ENCODE measurements at regions not wholly inside any gene's neighbourhood (a gene's known extent, or its start where the extent isn't known, plus 50 kb on each side); places are given as distances from the start of the nearest gene placed in this dataset.

DNA sequence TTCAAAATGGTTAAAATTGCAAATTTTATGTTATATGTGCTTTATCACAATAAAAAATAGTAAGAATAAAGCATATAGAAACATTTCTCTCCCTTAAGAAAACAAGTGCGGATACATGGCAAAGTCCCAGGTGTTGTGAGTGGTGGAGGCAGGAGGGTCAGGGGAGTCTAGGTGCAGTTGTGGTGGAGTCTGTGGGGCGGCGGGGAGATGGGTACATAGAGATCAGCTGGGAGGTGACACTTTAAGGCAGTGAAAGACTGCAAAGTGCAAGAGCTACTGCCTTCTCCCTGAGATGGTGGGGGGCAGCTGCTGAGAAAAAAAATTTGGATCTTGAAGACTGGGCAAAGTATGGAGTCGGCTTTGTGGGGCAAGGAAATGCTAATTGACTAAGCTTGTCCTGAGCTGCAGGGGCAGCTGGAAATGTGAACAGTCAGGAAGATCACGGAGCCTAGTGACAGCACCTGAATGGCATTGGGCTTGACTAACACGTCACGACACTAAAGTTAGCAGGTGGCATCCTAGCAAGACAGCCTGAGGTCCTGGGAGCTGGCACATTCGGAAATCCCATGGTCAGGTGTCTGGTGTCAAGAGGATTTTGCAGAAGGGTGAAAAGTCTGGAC is 72.9 kb upstream of the IRS2 start:
- H2AK5ac ChIP-seq (ENCODE audit: low read depth, low read length) = no peak overlapping the region
- H3K4me2 ChIP-seq (ENCODE audit: insufficient read depth, low read length, poor library complexity, severe bottlenecking) = no peak overlapping the region
- H3K14ac ChIP-seq (ENCODE audit: low read length) = no peak overlapping the region
- H2BK12ac ChIP-seq (ENCODE audit: low read length) = no peak overlapping the region
- no peak overlapping the region for H4K91ac ChIP-seq (ENCODE audit: low read depth, low read length, poor library complexity)
- no peaks in the 10 kb centered on the region for H3K79me1 ChIP-seq (ENCODE audit: low read depth, low read length)
- no peak overlapping the region for H3K23ac ChIP-seq (ENCODE audit: low read depth, low read length, poor library complexity)
- H2BK5ac ChIP-seq (ENCODE audit: low read length) = no peak overlapping the region
- no peak overlapping the region for H4K8ac ChIP-seq (ENCODE audit: low read depth, low read length)
- H3K9ac ChIP-seq (ENCODE audit: low read depth, low read length, poor library complexity) = no peak overlapping the region
- WGBS, 2 donors (ENCODE audit: extremely low coverage in 2 of 2, insufficient read length in 2 of 2, insufficient replicate concordance in 1 of 2) = no CpG with 5 or more reads among the region's 8 CpGs
- H3K18ac ChIP-seq (ENCODE audit: low read length) = no peak overlapping the region
- H2BK120ac ChIP-seq (ENCODE audit: low read depth, low read length) = no peak overlapping the region
- peaks cover 0 to 5% of the 10 kb centered on the region in 2 donors for H3K4me1 ChIP-seq (ENCODE audit: control insufficient read depth in 2 of 2, insufficient read depth in 1 of 2, low read depth in 1 of 2, low read length in 2 of 2)
- no peak overlapping the region for H2AFZ ChIP-seq (ENCODE audit: low read length)
- no peak overlapping the region for H2BK15ac ChIP-seq (ENCODE audit: low read length)
- H3K36me3 ChIP-seq (replicated peaks in 1 of 2; ENCODE audit: control insufficient read depth in 2 of 2, insufficient read depth in 2 of 2, low read length in 2 of 2) = no peaks in the 10 kb centered on the region
- DNase-seq (ENCODE audit: low spot score) = no peak
- H3K27me3 ChIP-seq (ENCODE audit: control insufficient read depth in 3 of 3, insufficient read depth in 3 of 3, low read depth in 1 of 3, low read length in 3 of 3) = peaks cover 0 to 5% (median 0%) of the 10 kb centered on the region in 3 experiments
- H3K9me3 ChIP-seq (replicated peaks in 1 of 2; ENCODE audit: control insufficient read depth in 2 of 2, insufficient read depth in 1 of 2, low read depth in 1 of 2, low read length in 2 of 2) = no peaks in the 10 kb centered on the region
- no peak overlapping the region for H3K4me3 ChIP-seq (ENCODE audit: low read length in 2 of 2)
- no peak overlapping the region for H3K4ac ChIP-seq (ENCODE audit: low read length)
- no peak overlapping the region for H3K27ac ChIP-seq (replicated peaks; ENCODE audit: low read length)

DNA sequence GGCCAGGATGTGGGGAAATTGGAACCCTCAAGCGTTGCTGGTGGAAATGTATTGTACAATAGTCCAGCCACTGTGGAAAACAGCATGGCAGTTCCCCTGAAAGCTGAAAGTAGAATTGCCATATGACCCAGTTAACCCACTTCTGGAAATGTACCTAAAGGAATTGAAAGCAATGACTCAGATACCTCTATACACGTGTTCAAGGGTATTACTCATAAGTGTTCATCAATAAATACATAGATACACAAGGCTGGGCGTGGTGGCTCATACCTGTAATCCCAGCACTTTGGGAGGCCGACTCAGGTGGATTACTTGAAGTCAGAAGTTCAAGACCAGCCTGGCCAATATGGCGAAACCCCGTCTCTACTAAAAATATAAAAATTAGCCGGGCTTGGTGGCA is 71.9 kb upstream of the IRS2 start:
- Histone ChIP-seq H3K14ac (ENCODE audit: low read length) (no peak overlapping the region), H3K23ac (ENCODE audit: low read depth, low read length, poor library complexity) (no peak overlapping the region), H3K9me3 (replicated peaks in 1 of 2; ENCODE audit: control insufficient read depth in 2 of 2, insufficient read depth in 1 of 2, low read depth in 1 of 2, low read length in 2 of 2) (no peaks in the 10 kb centered on the region), H3K27ac (replicated peaks; ENCODE audit: low read length) (no peak overlapping the region), H3K4me2 (ENCODE audit: insufficient read depth, low read length, poor library complexity, severe bottlenecking) (no peak overlapping the region), H2AK5ac (ENCODE audit: low read depth, low read length) (no peak overlapping the region), H2BK120ac (ENCODE audit: low read depth, low read length) (no peak overlapping the region), H3K18ac (ENCODE audit: low read length) (no peak overlapping the region), H2AFZ (ENCODE audit: low read length) (no peak overlapping the region), H3K4ac (ENCODE audit: low read length) (no peak overlapping the region), H4K8ac (ENCODE audit: low read depth, low read length) (no peak overlapping the region), H3K36me3 (replicated peaks in 1 of 2; ENCODE audit: control insufficient read depth in 2 of 2, insufficient read depth in 2 of 2, low read length in 2 of 2) (no peaks in the 10 kb centered on the region), H4K91ac (ENCODE audit: low read depth, low read length, poor library complexity) (no peak overlapping the region), H2BK5ac (ENCODE audit: low read length) (no peak overlapping the region), H3K9ac (ENCODE audit: low read depth, low read length, poor library complexity) (no peak overlapping the region), H2BK15ac (ENCODE audit: low read length) (no peak overlapping the region), H3K4me1 (ENCODE audit: control insufficient read depth in 2 of 2, insufficient read depth in 1 of 2, low read depth in 1 of 2, low read length in 2 of 2) (peaks cover 0 to 5% of the 10 kb centered on the region in 2 donors), H3K4me3 (ENCODE audit: low read length in 2 of 2) (no peak overlapping the region), H3K27me3 (ENCODE audit: control insufficient read depth in 3 of 3, insufficient read depth in 3 of 3, low read depth in 1 of 3, low read length in 3 of 3) (peaks cover 0 to 5% (median 0%) of the 10 kb centered on the region in 3 experiments), H2BK12ac (ENCODE audit: low read length) (no peak overlapping the region), H3K79me1 (ENCODE audit: low read depth, low read length) (no peaks in the 10 kb centered on the region)
- no peak for DNase-seq (ENCODE audit: low spot score)
- WGBS, 2 donors (ENCODE audit: extremely low coverage in 2 of 2, insufficient read length in 2 of 2, insufficient replicate concordance in 1 of 2) = no CpG with 5 or more reads among the region's 7 CpGs

GRCh38 chr13:109857803-109858202 is 71.4 kb upstream of the IRS2 start:
- Histone ChIP-seq H2BK15ac (ENCODE audit: low read length) (no peak overlapping the region), H3K79me1 (ENCODE audit: low read depth, low read length) (no peaks in the 10 kb centered on the region), H3K36me3 (replicated peaks in 1 of 2; ENCODE audit: control insufficient read depth in 2 of 2, insufficient read depth in 2 of 2, low read length in 2 of 2) (no peaks in the 10 kb centered on the region), H3K27ac (replicated peaks; ENCODE audit: low read length) (no peak overlapping the region), H3K14ac (ENCODE audit: low read length) (no peak overlapping the region), H3K4ac (ENCODE audit: low read length) (no peak overlapping the region), H2BK5ac (ENCODE audit: low read length) (peak overlapping the region; percentile 35), H2AK5ac (ENCODE audit: low read depth, low read length) (no peak overlapping the region), H4K91ac (ENCODE audit: low read depth, low read length, poor library complexity) (no peak overlapping the region), H3K23ac (ENCODE audit: low read depth, low read length, poor library complexity) (no peak overlapping the region), H2BK12ac (ENCODE audit: low read length) (no peak overlapping the region), H2AFZ (ENCODE audit: low read length) (no peak overlapping the region), H2BK120ac (ENCODE audit: low read depth, low read length) (no peak overlapping the region), H3K9me3 (replicated peaks in 1 of 2; ENCODE audit: control insufficient read depth in 2 of 2, insufficient read depth in 1 of 2, low read depth in 1 of 2, low read length in 2 of 2) (no peaks in the 10 kb centered on the region), H3K4me3 (ENCODE audit: low read length in 2 of 2) (no peak overlapping the region), H3K4me2 (ENCODE audit: insufficient read depth, low read length, poor library complexity, severe bottlenecking) (no peak overlapping the region), H3K27me3 (ENCODE audit: control insufficient read depth in 3 of 3, insufficient read depth in 3 of 3, low read depth in 1 of 3, low read length in 3 of 3) (peaks cover 0 to 5% (median 0%) of the 10 kb centered on the region in 3 experiments), H3K18ac (ENCODE audit: low read length) (no peak overlapping the region), H3K9ac (ENCODE audit: low read depth, low read length, poor library complexity) (no peak overlapping the region), H4K8ac (ENCODE audit: low read depth, low read length) (no peak overlapping the region), H3K4me1 (ENCODE audit: control insufficient read depth in 2 of 2, insufficient read depth in 1 of 2, low read depth in 1 of 2, low read length in 2 of 2) (peaks cover 0 to 5% of the 10 kb centered on the region in 2 donors)
- no peak for DNase-seq (ENCODE audit: low spot score)
- WGBS, 2 donors (ENCODE audit: extremely low coverage in 2 of 2, insufficient read length in 2 of 2, insufficient replicate concordance in 1 of 2) = no CpG with 5 or more reads among the region's 7 CpGs

DNA sequence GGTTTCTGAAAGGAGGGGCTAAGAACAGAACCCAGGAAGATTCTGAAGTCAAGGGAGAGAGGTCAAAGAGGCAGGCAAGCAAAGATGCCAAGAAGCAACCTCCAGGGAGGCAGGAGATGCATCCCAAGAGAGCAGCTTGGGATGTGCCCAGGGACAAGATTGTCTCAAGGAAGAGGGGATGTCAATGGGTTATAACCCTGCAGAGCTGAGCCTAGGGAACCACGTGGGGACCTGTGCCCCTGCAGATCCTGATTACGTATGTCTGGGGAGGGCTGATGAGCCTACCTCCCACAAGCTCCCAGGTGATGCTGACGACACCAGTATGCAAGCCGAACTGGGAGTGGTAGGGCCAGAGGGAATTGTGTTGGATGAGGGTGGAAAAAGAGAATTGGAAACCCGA is 70.9 kb upstream of the IRS2 start:
- H2AK5ac ChIP-seq (ENCODE audit: low read depth, low read length) = no peak overlapping the region
- no peaks in the 10 kb centered on the region for H3K36me3 ChIP-seq (replicated peaks in 1 of 2; ENCODE audit: control insufficient read depth in 2 of 2, insufficient read depth in 2 of 2, low read length in 2 of 2)
- no peak overlapping the region for H3K23ac ChIP-seq (ENCODE audit: low read depth, low read length, poor library complexity)
- no peak overlapping the region for H4K8ac ChIP-seq (ENCODE audit: low read depth, low read length)
- no CpG with 5 or more reads among the region's 5 CpGs for WGBS, 2 donors (ENCODE audit: extremely low coverage in 2 of 2, insufficient read length in 2 of 2, insufficient replicate concordance in 1 of 2)
- peaks cover 0 to 5% of the 10 kb centered on the region in 2 donors for H3K4me1 ChIP-seq (ENCODE audit: control insufficient read depth in 2 of 2, insufficient read depth in 1 of 2, low read depth in 1 of 2, low read length in 2 of 2)
- no peaks in the 10 kb centered on the region for H3K9me3 ChIP-seq (replicated peaks in 1 of 2; ENCODE audit: control insufficient read depth in 2 of 2, insufficient read depth in 1 of 2, low read depth in 1 of 2, low read length in 2 of 2)
- no peaks in the 10 kb centered on the region for H3K79me1 ChIP-seq (ENCODE audit: low read depth, low read length)
- H2BK120ac ChIP-seq (ENCODE audit: low read depth, low read length) = no peak overlapping the region
- no peak overlapping the region for H3K4me2 ChIP-seq (ENCODE audit: insufficient read depth, low read length, poor library complexity, severe bottlenecking)
- peaks cover 0 to 5% (median 0%) of the 10 kb centered on the region in 3 experiments for H3K27me3 ChIP-seq (ENCODE audit: control insufficient read depth in 3 of 3, insufficient read depth in 3 of 3, low read depth in 1 of 3, low read length in 3 of 3)
- H4K91ac ChIP-seq (ENCODE audit: low read depth, low read length, poor library complexity) = no peak overlapping the region
- H3K4me3 ChIP-seq (ENCODE audit: low read length in 2 of 2) = no peak overlapping the region
- H2AFZ ChIP-seq (ENCODE audit: low read length) = no peak overlapping the region
- H3K4ac ChIP-seq (ENCODE audit: low read length) = no peak overlapping the region
- H2BK15ac ChIP-seq (ENCODE audit: low read length) = no peak overlapping the region
- no peak overlapping the region for H3K14ac ChIP-seq (ENCODE audit: low read length)
- no peak overlapping the region for H2BK12ac ChIP-seq (ENCODE audit: low read length)
- peak overlapping the region; percentile 35 for H2BK5ac ChIP-seq (ENCODE audit: low read length)
- peak overlapping the region; percentile 23 for H3K18ac ChIP-seq (ENCODE audit: low read length)
- no peak overlapping the region for H3K9ac ChIP-seq (ENCODE audit: low read depth, low read length, poor library complexity)
- no peak for DNase-seq (ENCODE audit: low spot score)
- H3K27ac ChIP-seq (replicated peaks; ENCODE audit: low read length) = no peak overlapping the region
